Subcutaneous abdominal adipose tissue (tissue), 5 donors: ENCODE measurements at regions not wholly inside any gene's neighbourhood (a gene's known extent, or its start where the extent isn't known, plus 50 kb on each side); places are given as distances from the start of the nearest gene placed in this dataset.
A peak's percentile ranks its signal among the peaks of the same experiment; 100 is the strongest.

Experiments used
- H3K27ac ChIP-seq: one replicate; pipeline ENCODE4 v1.7.0; 2013; ENCODE audit warnings: low read depth, mild to moderate bottlenecking, inconsistent platforms, low read length, moderate library complexity
- H3K27me3 ChIP-seq, 5 donors: one replicate each; pipeline ENCODE4 v1.7.0; 2013; ENCODE audit warnings: low read length in 5 of 5, inconsistent platforms in 1 of 5; ENCODE audit not compliant: control insufficient read depth in 5 of 5, insufficient read depth in 4 of 5
- H3K36me3 ChIP-seq, 5 donors: one replicate each; pipeline ENCODE4 v1.7.0; 2013; ENCODE audit warnings: low read length in 5 of 5; ENCODE audit not compliant: control insufficient read depth in 5 of 5, insufficient read depth in 5 of 5
- H3K4me1 ChIP-seq, 5 donors: one replicate each; pipeline ENCODE4 v1.7.0; 2013; ENCODE audit warnings: low read length in 5 of 5, mild to moderate bottlenecking in 3 of 5, moderate library complexity in 1 of 5; ENCODE audit not compliant: control insufficient read depth in 5 of 5, insufficient read depth in 5 of 5
- H3K4me3 ChIP-seq, 5 donors: one replicate each; pipeline ENCODE4 v1.7.0; 2013; ENCODE audit warnings: low read length in 5 of 5, low read depth in 1 of 5
- H3K9ac ChIP-seq, 5 donors: one replicate each; pipeline ENCODE4 v1.7.0; 2013; ENCODE audit warnings: low read length in 5 of 5, mild to moderate bottlenecking in 4 of 5, moderate library complexity in 3 of 5
- H3K9me3 ChIP-seq, 5 donors: one replicate each; pipeline ENCODE4 v1.7.0; 2013; ENCODE audit warnings: low read length in 5 of 5; ENCODE audit not compliant: control insufficient read depth in 5 of 5
- donor health status: healthy.
- donor health status: healthy.
- donor health status: healthy.
- donor health status: healthy.
- donor health status: healthy.

DNA sequence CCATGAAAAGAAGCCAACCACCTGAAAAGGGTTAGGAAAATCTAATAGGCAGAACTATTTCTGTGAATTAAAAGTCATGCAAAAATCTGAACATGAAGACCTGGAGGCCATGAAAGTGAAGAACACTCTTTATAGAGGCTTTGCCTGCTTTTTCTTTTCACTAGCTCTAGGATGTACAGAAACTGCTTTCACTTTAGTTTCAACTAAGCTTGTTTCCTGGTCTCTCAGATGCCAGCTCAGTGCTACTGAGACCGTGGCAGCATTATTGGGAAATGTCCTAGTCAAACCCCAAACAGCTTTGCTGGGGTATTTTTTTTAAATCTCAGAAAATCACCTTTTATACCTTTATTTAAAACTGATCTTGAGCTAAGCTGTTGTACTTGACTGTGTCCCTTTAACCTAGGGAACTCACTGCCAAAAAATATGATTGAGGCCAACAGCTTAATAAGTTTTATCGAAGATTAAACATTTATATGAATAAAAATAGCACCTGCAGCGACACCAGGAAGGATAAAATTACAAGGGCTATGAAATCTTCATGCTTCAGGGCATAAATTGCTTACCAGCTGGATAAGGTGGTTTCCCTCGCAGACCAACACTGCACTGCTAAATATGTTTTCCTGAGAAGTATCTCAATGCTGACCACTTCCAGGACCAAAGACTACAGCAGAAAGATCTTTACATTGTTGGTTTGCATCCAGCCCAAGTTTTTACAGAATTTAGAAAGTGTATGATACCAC, 621.8 kb upstream of the ZFHX3 start:
- H3K36me3 ChIP-seq, result no peaks in the 10 kb centered on the region
- peaks cover 0 to 5% (median 2%) of the 10 kb centered on the region in 5 donors for H3K9me3 ChIP-seq
- H3K4me3 ChIP-seq, result no peak overlapping the region
- no peak overlapping the region for H3K9ac ChIP-seq
- no peak overlapping the region for H3K27ac ChIP-seq
- H3K4me1 ChIP-seq, result no peaks in the 10 kb centered on the region
- no peaks in the 10 kb centered on the region for H3K27me3 ChIP-seq

DNA sequence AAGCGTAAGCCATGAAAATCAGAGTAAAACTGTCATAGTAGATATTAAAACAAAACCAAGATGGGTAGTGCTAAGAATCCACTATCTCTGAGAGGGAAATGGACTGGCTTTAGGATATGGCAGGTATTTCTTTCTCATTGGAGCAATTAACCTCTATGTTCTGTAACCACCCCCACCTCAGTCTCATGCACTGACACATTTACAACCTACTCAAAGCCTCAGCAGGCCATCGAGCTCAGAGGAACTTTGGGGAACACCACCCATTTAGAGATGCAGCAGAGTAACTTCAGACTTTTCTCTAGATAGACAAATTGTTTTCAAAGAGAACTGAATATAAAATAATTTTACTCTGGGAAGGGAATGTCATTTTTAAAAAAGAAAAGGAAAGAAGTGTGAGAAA, 615.8 kb upstream of the ZFHX3 start:
- Histone ChIP-seq H3K9me3 (no peaks in the 10 kb centered on the region), H3K27me3 (no peaks in the 10 kb centered on the region), H3K4me3 (no peak overlapping the region), H3K4me1 (no peaks in the 10 kb centered on the region), H3K9ac (no peak overlapping the region), H3K27ac (no peak overlapping the region), H3K36me3 (no peaks in the 10 kb centered on the region)

DNA sequence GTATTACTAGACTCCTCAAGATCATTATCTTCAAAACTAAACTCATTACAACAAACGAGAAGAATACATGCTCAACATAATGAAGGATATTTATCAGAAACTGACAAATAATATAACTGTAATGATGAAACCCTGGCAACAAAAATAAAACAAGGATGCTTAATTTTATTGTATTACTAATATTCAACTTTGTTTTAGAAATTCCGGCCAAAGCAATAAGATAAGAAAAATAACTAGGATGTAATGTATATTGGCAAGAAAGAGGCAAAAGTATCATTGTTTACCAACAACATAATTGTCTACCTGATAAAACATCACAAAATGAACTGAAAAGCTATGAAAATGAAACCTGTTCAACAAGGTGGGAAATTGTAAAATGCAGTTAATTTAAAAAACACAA, 588.3 kb upstream of the ZFHX3 start:
- H3K36me3 ChIP-seq, result no peaks in the 10 kb centered on the region
- no peak overlapping the region for H3K9ac ChIP-seq
- H3K4me3 ChIP-seq, result no peak overlapping the region
- no peaks in the 10 kb centered on the region for H3K27me3 ChIP-seq
- no peak overlapping the region for H3K27ac ChIP-seq
- peaks cover 0 to 2% (median 0%) of the 10 kb centered on the region in 5 donors for H3K4me1 ChIP-seq
- H3K9me3 ChIP-seq, result peaks cover 5 to 12% (median 9%) of the 10 kb centered on the region in 5 donors

DNA sequence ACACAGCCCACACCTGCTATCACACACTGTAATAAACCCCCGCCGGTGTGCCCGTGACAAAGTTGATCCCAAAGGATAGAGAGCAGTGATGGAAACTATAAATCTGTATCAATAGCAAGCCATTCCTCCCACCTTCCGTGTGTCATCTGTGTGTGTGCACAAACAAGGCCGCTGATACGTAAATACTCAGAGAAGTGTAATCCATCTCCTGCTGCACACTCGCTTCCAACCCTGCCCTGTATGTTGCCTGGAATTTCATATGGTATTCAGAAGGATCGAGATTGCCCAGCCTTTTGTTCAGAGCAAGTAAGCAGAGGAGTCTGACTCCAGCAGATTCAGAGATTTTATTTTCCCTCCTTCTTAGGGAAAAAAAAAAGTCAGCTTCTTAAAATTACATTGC, 581.1 kb upstream of the ZFHX3 start:
- H3K36me3 ChIP-seq, result no peaks in the 10 kb centered on the region

DNA sequence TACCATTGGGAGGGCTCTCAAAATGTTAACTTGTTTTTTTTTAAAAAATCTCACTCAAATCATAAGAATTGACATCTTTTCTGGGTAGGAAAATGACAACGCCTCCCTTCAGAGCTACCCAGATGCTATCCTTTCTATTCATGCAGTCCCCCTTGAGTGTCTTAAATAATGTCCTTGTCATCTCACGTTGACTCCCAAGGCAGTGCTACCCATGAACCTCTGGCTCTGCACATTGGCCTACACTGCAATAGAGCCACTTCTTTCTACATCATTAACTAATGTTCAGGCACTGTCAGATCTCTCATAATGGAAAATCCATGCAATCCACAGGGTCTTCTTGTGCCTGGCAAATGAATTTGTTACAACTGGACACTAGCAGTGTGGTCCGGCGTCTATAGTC, 569.8 kb upstream of the ZFHX3 start:
- Histone ChIP-seq H3K9me3 (no peaks in the 10 kb centered on the region), H3K4me3 (no peak overlapping the region), H3K27me3 (no peaks in the 10 kb centered on the region), H3K27ac (no peak overlapping the region), H3K36me3 (no peaks in the 10 kb centered on the region), H3K9ac (no peak overlapping the region), H3K4me1 (peaks cover 0 to 4% (median 0%) of the 10 kb centered on the region in 5 donors)

More for the DNA sequence above, 581.1 kb upstream of the ZFHX3 start:
- H3K4me3 ChIP-seq, result no peak overlapping the region
- no peaks in the 10 kb centered on the region for H3K27me3 ChIP-seq
- no peak overlapping the region for H3K9ac ChIP-seq
- H3K9me3 ChIP-seq, result no peaks in the 10 kb centered on the region
- no peaks in the 10 kb centered on the region for H3K4me1 ChIP-seq
- no peak overlapping the region for H3K27ac ChIP-seq

DNA sequence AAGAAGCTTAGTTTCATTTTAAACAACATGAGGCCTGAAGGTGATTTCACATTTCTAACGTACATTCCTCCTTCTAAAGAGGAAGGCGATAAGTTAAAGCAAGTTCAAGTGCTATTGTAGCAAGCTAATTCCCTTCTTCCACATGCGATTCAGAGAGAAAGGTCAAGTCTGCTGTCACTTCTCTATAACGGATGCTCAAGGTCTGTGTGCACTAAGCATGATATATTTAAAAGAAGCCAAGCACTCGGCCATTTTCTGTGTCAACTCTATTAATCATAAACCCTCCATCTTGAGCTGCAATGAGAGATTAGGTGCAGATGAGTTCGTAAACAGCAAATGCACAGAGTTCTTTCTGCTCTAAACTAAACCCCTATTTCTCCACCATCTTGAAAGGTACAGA, 568.8 kb upstream of the ZFHX3 start:
- Histone ChIP-seq H3K27me3 (no peaks in the 10 kb centered on the region), H3K4me3 (no peak overlapping the region), H3K4me1 (peaks cover 0 to 4% (median 0%) of the 10 kb centered on the region in 5 donors), H3K27ac (no peak overlapping the region), H3K9ac (no peak overlapping the region), H3K36me3 (no peaks in the 10 kb centered on the region), H3K9me3 (no peaks in the 10 kb centered on the region)

DNA sequence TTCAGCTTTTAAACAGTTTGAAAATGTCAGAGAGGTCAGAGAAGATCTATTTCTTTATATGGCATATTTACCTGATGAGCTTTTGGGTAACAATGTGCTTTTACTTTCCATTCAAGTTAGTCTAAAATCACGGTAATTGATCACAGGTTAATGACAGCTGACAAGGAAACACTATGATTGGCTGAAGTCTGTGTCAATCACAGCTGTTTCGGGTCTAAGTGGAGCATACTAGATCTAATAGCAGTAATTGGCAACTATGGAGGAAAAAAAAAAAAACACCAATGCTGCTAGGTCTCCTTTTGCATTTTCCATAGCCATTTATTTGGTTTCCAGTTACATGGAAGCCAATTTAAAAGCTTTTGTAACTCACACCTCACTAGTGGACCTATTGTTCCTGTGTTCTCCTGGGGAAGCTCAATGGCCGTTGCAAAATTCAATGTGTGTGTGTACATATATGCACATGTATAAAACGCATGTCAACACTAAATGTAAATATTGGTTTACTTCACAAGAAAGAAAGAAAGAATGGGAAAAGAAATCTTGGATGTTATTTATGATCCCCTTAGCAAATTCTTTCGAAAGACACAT, 568.3 kb upstream of the ZFHX3 start:
- Histone ChIP-seq H3K4me3 (no peak overlapping the region), H3K9me3 (no peaks in the 10 kb centered on the region), H3K27ac (no peak overlapping the region), H3K36me3 (no peaks in the 10 kb centered on the region), H3K9ac (no peak overlapping the region), H3K4me1 (peaks cover 0 to 4% (median 0%) of the 10 kb centered on the region in 5 donors), H3K27me3 (no peaks in the 10 kb centered on the region)

DNA sequence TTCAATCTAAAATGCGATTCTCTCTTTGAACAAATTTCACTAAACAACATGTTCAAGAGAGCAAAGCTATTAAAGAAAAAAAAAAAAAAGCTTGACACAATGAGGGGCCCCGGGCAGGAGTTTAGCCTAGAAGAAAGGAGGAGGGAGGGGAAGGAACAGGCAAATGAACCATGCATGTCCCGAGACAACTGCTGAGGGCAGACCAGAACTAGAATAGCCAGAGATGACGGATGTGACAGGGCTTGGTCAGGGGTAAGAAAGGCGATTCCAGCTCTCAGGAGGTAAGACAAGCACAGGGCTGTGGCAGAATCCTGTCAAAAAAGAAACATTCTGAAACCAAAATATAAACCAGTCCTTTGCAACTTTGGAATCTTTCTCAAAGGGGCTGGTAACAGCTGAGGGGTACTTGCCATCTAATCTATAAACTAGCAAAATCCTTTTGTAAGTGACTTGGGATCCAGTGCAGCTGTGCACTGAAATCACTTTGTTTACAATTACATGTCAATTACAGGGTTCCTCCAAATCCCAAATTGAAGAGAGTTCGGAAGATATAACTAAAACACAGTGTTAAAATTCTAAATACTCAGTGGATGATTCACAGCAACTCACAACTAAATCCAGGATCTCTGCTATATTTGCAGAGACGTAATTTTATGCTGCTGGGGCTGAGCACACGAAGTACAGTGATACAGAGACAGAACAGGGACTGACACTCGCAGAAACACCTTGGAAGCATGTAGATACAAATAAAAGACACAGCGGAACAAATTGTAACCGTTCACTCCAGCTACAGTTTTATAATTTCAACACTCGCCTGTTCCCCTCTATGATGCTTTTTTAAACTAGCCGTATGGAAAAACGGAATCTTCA, 567.4 kb upstream of the ZFHX3 start:
- Histone ChIP-seq H3K9ac (no peak overlapping the region), H3K27ac (no peak overlapping the region), H3K4me1 (peaks cover 0 to 4% (median 0%) of the 10 kb centered on the region in 5 donors), H3K36me3 (no peaks in the 10 kb centered on the region), H3K4me3 (no peak overlapping the region), H3K27me3 (no peaks in the 10 kb centered on the region), H3K9me3 (no peaks in the 10 kb centered on the region)

DNA sequence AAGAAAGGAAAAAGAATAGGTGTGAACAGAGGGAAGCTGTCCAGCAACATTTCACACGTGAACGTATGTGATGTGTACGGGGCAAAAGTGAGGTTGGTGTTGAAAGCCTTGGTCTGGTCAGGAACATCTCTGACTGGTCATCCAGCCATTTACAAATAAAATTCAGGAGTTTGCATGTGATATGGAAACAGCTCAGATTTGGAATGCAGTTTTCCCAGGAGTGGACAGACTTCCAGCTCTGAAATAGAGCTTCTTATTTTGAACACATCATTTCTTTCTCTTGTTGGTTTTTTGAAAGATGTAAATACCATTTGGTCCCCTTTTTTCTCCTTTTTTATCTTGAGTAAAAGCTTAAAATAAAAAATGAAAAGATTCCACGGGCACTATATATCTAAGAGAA, 566.2 kb upstream of the ZFHX3 start:
- H3K4me3 ChIP-seq, result peak overlapping the region in 1 of 5 donors; percentile 2
- H3K27me3 ChIP-seq, result no peaks in the 10 kb centered on the region
- H3K27ac ChIP-seq, result peak overlapping the region; percentile 20
- no peaks in the 10 kb centered on the region for H3K9me3 ChIP-seq
- no peaks in the 10 kb centered on the region for H3K36me3 ChIP-seq
- peaks cover 0 to 4% (median 0%) of the 10 kb centered on the region in 5 donors for H3K4me1 ChIP-seq
- H3K9ac ChIP-seq, result no peak overlapping the region
